HL-60 (cell line): ENCODE measurements at regions not wholly inside any gene's neighbourhood (a gene's known extent, or its start where the extent isn't known, plus 50 kb on each side); places are given as distances from the start of the nearest gene placed in this dataset.

ENCODE experiments used
- DNase-seq, 2 experiments: peaks; one replicate each; pipeline ENCODE4 v3.0.0-alpha.2; 2010 to 2020; ENCODE audit warnings: low read depth in 1 of 2, low spot score in 1 of 2
- H3K27ac ChIP-seq: fragments of 250-450 bp; sonication (Bioruptor Pico); replicated peaks from 2 replicates; pipeline ENCODE4 v1.5.1; 2020; ENCODE audit warnings: mild to moderate bottlenecking, moderate library complexity
- H3K27me3 ChIP-seq: fragments of 250-450 bp; sonication (Bioruptor Pico); 2 replicates; pipeline ENCODE4 v1.5.1; 2021; ENCODE audit warnings: mild to moderate bottlenecking, moderate library complexity; ENCODE audit not compliant: insufficient read depth, poor library complexity, severe bottlenecking
- H3K4me3 ChIP-seq: replicated peaks from 2 replicates; pipeline ENCODE4 v1.5.1; 2011; ENCODE audit warnings: mild to moderate bottlenecking, control low read depth, low read length; ENCODE audit not compliant: insufficient read depth
- CTCF ChIP-seq: IDR thresholded peaks from one replicate; pipeline ENCODE4 v1.5.1; 2011; ENCODE audit warnings: low read length, control low read depth, inconsistent platforms; ENCODE audit not compliant: insufficient read depth
- GABPA ChIP-seq: IDR thresholded peaks from 2 replicates; pipeline ENCODE4 v1.6.1; 2012; ENCODE audit warnings: low read depth
- POLR2AphosphoS5 ChIP-seq: IDR thresholded peaks from 2 replicates; pipeline ENCODE4 v1.6.1; 2012; ENCODE audit warnings: low read depth
- REST ChIP-seq: IDR thresholded peaks from 2 replicates; pipeline ENCODE4 v1.6.1; 2012; ENCODE audit warnings: low read depth; ENCODE audit not compliant: insufficient replicate concordance
- SPI1 ChIP-seq: IDR thresholded peaks from 2 replicates; pipeline ENCODE4 v1.6.1; 2012; ENCODE audit warnings: low read depth, mild to moderate bottlenecking, borderline replicate concordance

GRCh38 chr12:105982022-105982421 is 156.7 kb downstream of the NUAK1 start:
- H3K27me3 ChIP-seq = peaks cover 3% of the 10 kb centered on the region
- H3K4me3 ChIP-seq = no peak overlapping the region
- no peak for TF ChIP-seq SPI1
- TF ChIP-seq CTCF = no peak
- TF ChIP-seq REST = no peak
- no peak for TF ChIP-seq GABPA
- TF ChIP-seq POLR2AphosphoS5 = no peak
- DNase-seq = no peak
- H3K27ac ChIP-seq = no peak overlapping the region

GRCh38 chr12:105983622-105984320 is 155.0 kb downstream of the NUAK1 start:
- Histone ChIP-seq H3K4me3 (no peak overlapping the region), H3K27ac (no peak overlapping the region), H3K27me3 (no peaks in the 10 kb centered on the region)
- DNase-seq = no peak
- TF ChIP-seq GABPA (no peak), CTCF (no peak), REST (no peak), SPI1 (no peak), POLR2AphosphoS5 (no peak)

- H3K27me3 ChIP-seq = no peaks in the 10 kb centered on the region
- DNase-seq = no peak
- TF ChIP-seq REST (no peak), POLR2AphosphoS5 (no peak), SPI1 (no peak), GABPA (no peak), CTCF (no peak)
- H3K4me3 ChIP-seq = no peak overlapping the region
- no peak overlapping the region for H3K27ac ChIP-seq
Observed at GRCh38 chr12:105985383-105985782, 153.4 kb downstream of the NUAK1 start.
